KMS-11 (cell line): ENCODE measurements at regions not wholly inside any gene's neighbourhood (a gene's known extent, or its start where the extent isn't known, plus 50 kb on each side); places are given as distances from the start of the nearest gene placed in this dataset.

Source experiments
- H2AFZ ChIP-seq: fragments of 200-600 bp; sonication (generic); 2 replicates; pipeline ENCODE4 v1.6.1; 2016; ENCODE audit warnings: antibody characterized with exemption, mixed run types, low read depth
- H3K27ac ChIP-seq: fragments of 200-600 bp; sonication (generic); 2 replicates; pipeline ENCODE4 v1.6.1; 2016; ENCODE audit warnings: mild to moderate bottlenecking, mixed run types
- H3K27me3 ChIP-seq: fragments of 200-600 bp; sonication (generic); 2 replicates; pipeline ENCODE4 v1.6.1; 2017; ENCODE audit warnings: mild to moderate bottlenecking, low read depth, mixed run types, moderate library complexity; ENCODE audit not compliant: insufficient read depth
- H3K36me3 ChIP-seq: fragments of 200-600 bp; sonication (generic); 2 replicates; pipeline ENCODE4 v1.6.1; 2017; ENCODE audit warnings: mild to moderate bottlenecking, mixed run types; ENCODE audit not compliant: insufficient read depth
- H3K4me1 ChIP-seq: fragments of 200-600 bp; sonication (generic); 2 replicates; pipeline ENCODE4 v1.6.1; 2016; ENCODE audit warnings: mild to moderate bottlenecking, low read depth, mixed run types; ENCODE audit not compliant: poor library complexity, severe bottlenecking
- H3K4me2 ChIP-seq: fragments of 200-600 bp; sonication (generic); 2 replicates; pipeline ENCODE4 v1.7.0; 2016; ENCODE audit warnings: mild to moderate bottlenecking, mixed run types
- H3K4me3 ChIP-seq: fragments of 200-600 bp; sonication (generic); IDR thresholded peaks from 2 replicates; pipeline ENCODE4 v1.6.1; 2017; ENCODE audit warnings: low read depth, low read length, mixed read lengths; ENCODE audit not compliant: insufficient read depth
- H3K79me2 ChIP-seq: fragments of 200-600 bp; sonication (generic); 2 replicates; pipeline ENCODE4 v1.6.1; 2016; ENCODE audit warnings: low read depth, mixed run types; ENCODE audit not compliant: insufficient read depth
- H3K9ac ChIP-seq: fragments of 200-600 bp; sonication (generic); 2 replicates; pipeline ENCODE4 v1.6.1; 2016; ENCODE audit warnings: mild to moderate bottlenecking, mixed run types
- H4K20me1 ChIP-seq: fragments of 200-600 bp; sonication (generic); 2 replicates; pipeline ENCODE4 v1.6.1; 2016; ENCODE audit warnings: mild to moderate bottlenecking, mixed run types; ENCODE audit not compliant: insufficient read depth
- TF ChIP-seq, protein P1 (sequence below): fragments of 200-600 bp; sonication (generic); conservative IDR thresholded peaks from 2 replicates; pipeline ENCODE4 v1.6.1; 2017; ENCODE audit warnings: low read depth, mild to moderate bottlenecking, antibody characterized with exemption, low read length, moderate library complexity, mixed read lengths

GRCh38 chr11:24056051-24056450 is 440.8 kb upstream of the LUZP2 start:
- Histone ChIP-seq H2AFZ (no peak overlapping the region), H3K79me2 (no peaks in the 10 kb centered on the region), H3K4me2 (no peak overlapping the region), H3K4me3 (no peak overlapping the region), H3K27ac (no peak overlapping the region), H3K9ac (no peak overlapping the region), H3K36me3 (no peaks in the 10 kb centered on the region), H4K20me1 (no peaks in the 10 kb centered on the region), H3K4me1 (no peaks in the 10 kb centered on the region), H3K27me3 (no peaks in the 10 kb centered on the region)
- TF ChIP-seq, protein P1, sequence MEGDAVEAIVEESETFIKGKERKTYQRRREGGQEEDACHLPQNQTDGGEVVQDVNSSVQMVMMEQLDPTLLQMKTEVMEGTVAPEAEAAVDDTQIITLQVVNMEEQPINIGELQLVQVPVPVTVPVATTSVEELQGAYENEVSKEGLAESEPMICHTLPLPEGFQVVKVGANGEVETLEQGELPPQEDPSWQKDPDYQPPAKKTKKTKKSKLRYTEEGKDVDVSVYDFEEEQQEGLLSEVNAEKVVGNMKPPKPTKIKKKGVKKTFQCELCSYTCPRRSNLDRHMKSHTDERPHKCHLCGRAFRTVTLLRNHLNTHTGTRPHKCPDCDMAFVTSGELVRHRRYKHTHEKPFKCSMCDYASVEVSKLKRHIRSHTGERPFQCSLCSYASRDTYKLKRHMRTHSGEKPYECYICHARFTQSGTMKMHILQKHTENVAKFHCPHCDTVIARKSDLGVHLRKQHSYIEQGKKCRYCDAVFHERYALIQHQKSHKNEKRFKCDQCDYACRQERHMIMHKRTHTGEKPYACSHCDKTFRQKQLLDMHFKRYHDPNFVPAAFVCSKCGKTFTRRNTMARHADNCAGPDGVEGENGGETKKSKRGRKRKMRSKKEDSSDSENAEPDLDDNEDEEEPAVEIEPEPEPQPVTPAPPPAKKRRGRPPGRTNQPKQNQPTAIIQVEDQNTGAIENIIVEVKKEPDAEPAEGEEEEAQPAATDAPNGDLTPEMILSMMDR, result no peak

DNA sequence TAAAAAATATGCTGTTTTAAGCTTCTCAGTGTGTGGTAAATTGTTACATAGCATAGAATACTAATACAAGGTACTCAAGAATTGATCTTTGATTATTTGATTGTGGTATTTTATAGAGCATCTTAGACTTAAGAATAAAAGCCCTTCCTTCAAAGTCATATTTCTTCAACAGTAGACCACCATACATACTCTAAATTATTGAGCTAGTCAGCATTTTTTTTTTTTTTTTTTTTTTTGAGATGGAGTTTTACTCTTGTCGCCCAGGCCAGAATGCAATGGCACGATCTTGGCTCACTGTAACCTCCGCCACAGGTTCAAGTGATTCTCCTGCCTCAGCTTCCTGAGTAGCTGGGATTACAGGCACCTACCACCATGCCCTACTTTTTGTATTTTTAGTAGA is 436.7 kb upstream of the LUZP2 start:
- H4K20me1 ChIP-seq, result no peaks in the 10 kb centered on the region
- no peak overlapping the region for H2AFZ ChIP-seq
- no peak overlapping the region for H3K4me2 ChIP-seq
- no peak overlapping the region for H3K4me3 ChIP-seq
- H3K36me3 ChIP-seq, result no peaks in the 10 kb centered on the region
- TF ChIP-seq, protein P1, result no peak
- H3K9ac ChIP-seq, result no peak overlapping the region
- no peaks in the 10 kb centered on the region for H3K4me1 ChIP-seq
- H3K27me3 ChIP-seq, result no peaks in the 10 kb centered on the region
- no peaks in the 10 kb centered on the region for H3K79me2 ChIP-seq
- H3K27ac ChIP-seq, result no peak overlapping the region

- H3K27ac ChIP-seq, result no peak overlapping the region
- H3K4me2 ChIP-seq, result no peak overlapping the region
- no peak overlapping the region for H2AFZ ChIP-seq
- H3K9ac ChIP-seq, result no peak overlapping the region
- H3K27me3 ChIP-seq, result no peaks in the 10 kb centered on the region
- no peaks in the 10 kb centered on the region for H3K4me1 ChIP-seq
- no peaks in the 10 kb centered on the region for H3K79me2 ChIP-seq
- H3K36me3 ChIP-seq, result no peaks in the 10 kb centered on the region
- H4K20me1 ChIP-seq, result no peaks in the 10 kb centered on the region
- H3K4me3 ChIP-seq, result no peak overlapping the region
- TF ChIP-seq, protein P1, result no peak
Observed at GRCh38 chr11:24064309-24064903, 432.4 kb upstream of the LUZP2 start.

GRCh38 chr11:24068197-24068596 is 428.7 kb upstream of the LUZP2 start:
- Histone ChIP-seq H2AFZ (no peak overlapping the region), H3K9ac (no peak overlapping the region), H3K79me2 (no peaks in the 10 kb centered on the region), H3K4me1 (no peaks in the 10 kb centered on the region), H3K4me3 (no peak overlapping the region), H4K20me1 (no peaks in the 10 kb centered on the region), H3K27me3 (no peaks in the 10 kb centered on the region), H3K4me2 (no peak overlapping the region), H3K36me3 (no peaks in the 10 kb centered on the region), H3K27ac (no peak overlapping the region)
- TF ChIP-seq, protein P1, result no peak
